ENCODE measurements at regions not wholly inside any gene's neighbourhood (a gene's known extent, or its start where the extent isn't known, plus 50 kb on each side); places are given as distances from the start of the nearest gene placed in this dataset.

DNA sequence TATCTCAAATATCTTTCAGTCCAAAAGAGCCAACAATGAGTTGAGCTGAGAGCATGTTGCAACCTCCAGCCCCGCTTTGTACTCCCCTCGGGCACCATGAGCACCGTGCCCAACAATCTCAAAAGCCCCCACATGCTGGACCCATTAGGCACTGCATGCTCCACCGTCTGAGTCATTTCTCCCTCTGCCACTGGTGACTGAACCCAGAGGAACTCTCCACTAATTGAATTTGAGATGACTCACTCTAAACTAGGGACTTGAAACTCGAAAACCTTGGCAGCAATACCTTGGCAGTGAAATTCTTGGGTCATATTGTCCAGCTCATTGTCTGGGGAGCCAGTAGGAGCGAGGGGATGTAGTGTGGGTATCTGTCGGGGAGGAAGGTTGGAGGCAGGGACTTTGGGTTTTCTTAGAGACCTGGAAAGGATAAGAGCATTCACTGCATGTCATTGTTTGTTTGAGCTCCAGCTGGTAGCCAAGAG, 49.9 kb upstream of the SLIT3 start:
- DNase-seq = peak; percentile 37

Measured in left hindlimb (tissue), 1 donor.